Suprapubic skin (tissue), 4 donors: ENCODE measurements at regions not wholly inside any gene's neighbourhood (a gene's known extent, or its start where the extent isn't known, plus 50 kb on each side); places are given as distances from the start of the nearest gene placed in this dataset.

Experiments
- EP300 ChIP-seq: sonication (generic); formaldehyde crosslinking; IDR thresholded peaks from one replicate; pipeline ENCODE4 v1.6.1; 2017; ENCODE audit warnings: antibody characterized with exemption
- POLR2A ChIP-seq, 2 donors: fragments of 450-650 bp; IDR thresholded peaks; one replicate each; pipeline ENCODE4 v1.6.1; 2017; ENCODE audit warnings: antibody characterized with exemption in 2 of 2, mild to moderate bottlenecking in 2 of 2, moderate library complexity in 2 of 2
- POLR2AphosphoS5 ChIP-seq, 3 donors: sonication (generic); formaldehyde crosslinking; IDR thresholded peaks; one replicate each; pipeline ENCODE4 v1.6.1; 2017; ENCODE audit warnings: antibody characterized with exemption in 3 of 3
- TF ChIP-seq, protein P1 (sequence below), 2 donors: fragments of 200-600 bp in 1 of 2; fragments of 450-650 bp in 1 of 2; sonication (generic) in 1 of 2; IDR thresholded peaks; one replicate each; pipeline ENCODE4 v1.5.1; 2016 to 2019; ENCODE audit warnings: antibody characterized with exemption in 2 of 2, mild to moderate bottlenecking in 1 of 2, moderate library complexity in 1 of 2

DNA sequence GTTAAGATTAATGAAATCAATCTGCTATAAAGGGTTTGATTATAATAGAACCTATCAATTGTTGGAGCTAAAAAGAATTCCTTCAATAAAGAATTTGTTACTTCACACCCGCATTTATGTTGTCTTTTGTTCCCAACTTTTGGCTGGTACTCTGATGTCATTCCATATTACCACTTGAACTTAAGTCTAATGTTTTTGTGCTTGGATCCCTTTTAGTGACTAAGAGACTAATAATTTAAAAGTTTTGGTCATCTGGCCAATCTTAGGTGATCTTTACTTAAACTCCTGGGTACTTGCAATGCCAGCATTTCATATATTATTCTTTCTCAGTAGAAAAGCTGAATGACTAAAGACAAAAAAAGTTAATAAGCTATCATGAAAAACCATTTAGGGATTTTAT lies 113.0 kb downstream of the TMEM30B start:
- TF ChIP-seq, protein P1, sequence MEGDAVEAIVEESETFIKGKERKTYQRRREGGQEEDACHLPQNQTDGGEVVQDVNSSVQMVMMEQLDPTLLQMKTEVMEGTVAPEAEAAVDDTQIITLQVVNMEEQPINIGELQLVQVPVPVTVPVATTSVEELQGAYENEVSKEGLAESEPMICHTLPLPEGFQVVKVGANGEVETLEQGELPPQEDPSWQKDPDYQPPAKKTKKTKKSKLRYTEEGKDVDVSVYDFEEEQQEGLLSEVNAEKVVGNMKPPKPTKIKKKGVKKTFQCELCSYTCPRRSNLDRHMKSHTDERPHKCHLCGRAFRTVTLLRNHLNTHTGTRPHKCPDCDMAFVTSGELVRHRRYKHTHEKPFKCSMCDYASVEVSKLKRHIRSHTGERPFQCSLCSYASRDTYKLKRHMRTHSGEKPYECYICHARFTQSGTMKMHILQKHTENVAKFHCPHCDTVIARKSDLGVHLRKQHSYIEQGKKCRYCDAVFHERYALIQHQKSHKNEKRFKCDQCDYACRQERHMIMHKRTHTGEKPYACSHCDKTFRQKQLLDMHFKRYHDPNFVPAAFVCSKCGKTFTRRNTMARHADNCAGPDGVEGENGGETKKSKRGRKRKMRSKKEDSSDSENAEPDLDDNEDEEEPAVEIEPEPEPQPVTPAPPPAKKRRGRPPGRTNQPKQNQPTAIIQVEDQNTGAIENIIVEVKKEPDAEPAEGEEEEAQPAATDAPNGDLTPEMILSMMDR (IDR thresholded peaks at IDR 0.05), result no peak
- TF ChIP-seq POLR2A (IDR thresholded peaks at IDR 0.05) (no peak), EP300 (no peak), POLR2AphosphoS5 (IDR thresholded peaks at IDR 0.05) (no peak)
